K562 (cell line): ENCODE measurements at regions not wholly inside any gene's neighbourhood (a gene's known extent, or its start where the extent isn't known, plus 50 kb on each side); places are given as distances from the start of the nearest gene placed in this dataset.

Source experiments
- CBX8 ChIP-seq: fragments of 200-600 bp; sonication (generic); IDR thresholded peaks from 2 replicates; pipeline ENCODE4 v1.6.1; 2012; ENCODE audit warnings: borderline replicate concordance, mixed run types, low read depth, mild to moderate bottlenecking, moderate library complexity, mixed read lengths, low read length, control low read depth, inconsistent platforms; ENCODE audit not compliant: poor library complexity, severe bottlenecking; ENCODE audit errors: extremely low read depth
- CEBPB ChIP-seq: fragments of 450-650 bp; IDR thresholded peaks from 2 replicates; pipeline ENCODE4 v1.6.1; 2016; ENCODE audit warnings: missing genetic modification characterization, missing compliant biosample characterization
- EP300 ChIP-seq: IDR thresholded peaks from 2 replicates; pipeline ENCODE4 v1.6.1; 2012; ENCODE audit warnings: low read length, improper control_type of control experiment
- EZH2 ChIP-seq: IDR thresholded peaks from 2 replicates; pipeline ENCODE4 v1.6.1; 2012; ENCODE audit warnings: low read depth, mild to moderate bottlenecking, inconsistent platforms, low read length, borderline replicate concordance
- GTF2F1 ChIP-seq: IDR thresholded peaks from 2 replicates; pipeline ENCODE4 v1.6.1; 2011; ENCODE audit warnings: low read depth, low read length, improper control_type of control experiment
- MEF2A ChIP-seq: IDR thresholded peaks from 2 replicates; pipeline ENCODE4 v1.6.1; 2011; ENCODE audit warnings: low read depth, mild to moderate bottlenecking, low read length, moderate library complexity; ENCODE audit not compliant: control insufficient read depth
- POLR2AphosphoS5 ChIP-seq: IDR thresholded peaks from 2 replicates; pipeline ENCODE4 v1.6.1; 2011; ENCODE audit warnings: mild to moderate bottlenecking, low read depth, low read length, moderate library complexity; ENCODE audit not compliant: control insufficient read depth, insufficient read depth
- RNF2 ChIP-seq: sonication (generic); IDR thresholded peaks from 2 replicates; pipeline ENCODE4 v1.6.1; 2016
- TBL1XR1 ChIP-seq, 2 experiments: IDR thresholded peaks; 2 replicates each; pipeline ENCODE4 v1.6.1; 2012; ENCODE audit warnings: improper control_type of control experiment in 2 of 2, low read length in 2 of 2, mild to moderate bottlenecking in 1 of 2
- ZBTB1 ChIP-seq: sonication (generic); formaldehyde crosslinking; IDR thresholded peaks from 2 replicates; pipeline ENCODE4 v1.8.1; 2023; ENCODE audit warnings: missing genetic modification reagents, low read depth, mild to moderate bottlenecking, borderline replicate concordance
- TF ChIP-seq, protein P1 (sequence below), 3 experiments: IDR thresholded peaks in 2 of 3; conservative IDR thresholded peaks in 1 of 3; 2 replicates each; pipeline ENCODE4 v1.5.1; 2011 to 2012; ENCODE audit warnings: low read length in 3 of 3, mild to moderate bottlenecking in 3 of 3, control low read depth in 2 of 3, improper control_type of control experiment in 1 of 3, inconsistent platforms in 1 of 3, low read depth in 1 of 3, mixed read lengths in 1 of 3, moderate library complexity in 1 of 3; ENCODE audit not compliant: insufficient read depth in 2 of 3

DNA sequence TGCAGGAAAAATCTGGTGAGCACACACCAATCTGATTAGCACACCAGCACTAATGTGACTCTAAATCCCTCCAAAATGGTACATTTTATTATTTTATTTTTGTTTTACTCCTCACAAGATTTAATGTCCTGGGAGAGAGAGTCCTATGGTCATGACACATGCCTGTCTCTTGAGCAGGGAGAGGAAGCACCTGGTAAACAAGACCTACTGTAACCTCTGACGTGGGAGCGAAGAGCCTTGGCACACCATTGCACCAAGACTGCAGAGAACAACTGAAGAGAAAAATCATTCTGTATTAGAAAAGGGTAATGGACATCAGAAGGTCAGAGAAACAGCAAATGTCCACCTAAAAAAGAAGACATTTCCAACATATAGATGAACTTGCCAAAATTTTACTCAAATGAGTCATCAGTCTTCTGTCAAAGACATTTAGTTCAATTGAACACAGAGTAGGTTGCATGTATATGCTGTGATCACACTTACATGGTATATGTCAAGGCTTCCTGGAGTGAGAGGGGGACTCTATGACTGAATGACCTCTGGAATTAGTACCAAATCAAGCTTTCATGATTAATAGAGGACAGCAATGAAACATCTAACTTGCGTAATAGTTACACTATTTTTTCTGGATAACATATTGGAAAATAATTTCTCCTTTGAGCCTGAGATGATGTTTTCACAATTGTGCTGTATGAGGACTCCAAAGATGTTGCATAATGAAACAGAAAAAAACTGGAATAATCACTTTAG is 186.9 kb upstream of the FLRT2 start:
- TF ChIP-seq, protein P1, sequence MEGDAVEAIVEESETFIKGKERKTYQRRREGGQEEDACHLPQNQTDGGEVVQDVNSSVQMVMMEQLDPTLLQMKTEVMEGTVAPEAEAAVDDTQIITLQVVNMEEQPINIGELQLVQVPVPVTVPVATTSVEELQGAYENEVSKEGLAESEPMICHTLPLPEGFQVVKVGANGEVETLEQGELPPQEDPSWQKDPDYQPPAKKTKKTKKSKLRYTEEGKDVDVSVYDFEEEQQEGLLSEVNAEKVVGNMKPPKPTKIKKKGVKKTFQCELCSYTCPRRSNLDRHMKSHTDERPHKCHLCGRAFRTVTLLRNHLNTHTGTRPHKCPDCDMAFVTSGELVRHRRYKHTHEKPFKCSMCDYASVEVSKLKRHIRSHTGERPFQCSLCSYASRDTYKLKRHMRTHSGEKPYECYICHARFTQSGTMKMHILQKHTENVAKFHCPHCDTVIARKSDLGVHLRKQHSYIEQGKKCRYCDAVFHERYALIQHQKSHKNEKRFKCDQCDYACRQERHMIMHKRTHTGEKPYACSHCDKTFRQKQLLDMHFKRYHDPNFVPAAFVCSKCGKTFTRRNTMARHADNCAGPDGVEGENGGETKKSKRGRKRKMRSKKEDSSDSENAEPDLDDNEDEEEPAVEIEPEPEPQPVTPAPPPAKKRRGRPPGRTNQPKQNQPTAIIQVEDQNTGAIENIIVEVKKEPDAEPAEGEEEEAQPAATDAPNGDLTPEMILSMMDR (IDR thresholded peaks at IDR 0.05 in 2 of 3, conservative IDR thresholded peaks at IDR 0.05 in 1 of 3; ENCODE audit: insufficient read depth in 2 of 3, low read depth in 1 of 3, low read length in 3 of 3): no peak
- TF ChIP-seq TBL1XR1 (IDR thresholded peaks at IDR 0.05; ENCODE audit: low read length in 2 of 2): no peak
- no peak for TF ChIP-seq EZH2
- TF ChIP-seq CBX8: no peak
- TF ChIP-seq CEBPB: no peak
- TF ChIP-seq GTF2F1: no peak
- TF ChIP-seq EP300: no peak
- TF ChIP-seq MEF2A: no peak
- no peak for TF ChIP-seq ZBTB1 (CRISPR knock-in tag)
- TF ChIP-seq POLR2AphosphoS5: no peak
- TF ChIP-seq RNF2: no peak
